IMR-90 (cell line): ENCODE measurements at regions not wholly inside any gene's neighbourhood (a gene's known extent, or its start where the extent isn't known, plus 50 kb on each side); places are given as distances from the start of the nearest gene placed in this dataset.

Experiments used
- ATAC-seq: fragments of 200-7000 bp; cut with Tn5 transposase; 2 replicates; pipeline ENCODE4 v1.9.1; 2020; ENCODE audit warnings: low read depth, mild to moderate bottlenecking, moderate library complexity
- BruUV-seq: library from RNA; stranded (reverse); fragments of 400-500 nt; replicated peaks from 2 replicates; lab custom pipeline; 2021; lab: Mats Ljungman, UMichigan
- CTCF ChIA-PET: fragments of 300-600 bp; formaldehyde crosslinking; extraction: SDS; loops from one replicate; lab custom pipeline; 2021; ENCODE audit warnings: antibody characterized with exemption; lab: Yijun Ruan, JAX
- POLR2A ChIA-PET: fragments of 300-600 bp; sonication (Branson Sonifier 250); formaldehyde crosslinking; loops from one replicate; lab custom pipeline; 2022; ENCODE audit warnings: antibody characterized with exemption; ENCODE audit not compliant: unreplicated experiment; lab: Charles Lee
- DNase-seq: peaks from one replicate; pipeline ENCODE4 v3.0.0; 2013
- H2AFZ ChIP-seq: replicated peaks from 2 replicates; pipeline ENCODE3; 2013; ENCODE audit warnings: low read length, mild to moderate bottlenecking; ENCODE audit not compliant: poor library complexity
- H2AK5ac ChIP-seq: 2 replicates; pipeline ENCODE4 v1.6.1; 2013; ENCODE audit warnings: low read depth, low read length, inconsistent platforms
- H2AK9ac ChIP-seq: replicated peaks from 2 replicates; pipeline ENCODE3; 2013; ENCODE audit warnings: mild to moderate bottlenecking, low read depth, low read length, moderate library complexity; ENCODE audit not compliant: poor library complexity
- H2BK120ac ChIP-seq: 2 replicates; pipeline ENCODE4 v1.6.1; 2013; ENCODE audit warnings: low read depth, low read length, inconsistent platforms
- H2BK15ac ChIP-seq: 3 replicates; pipeline ENCODE4 v1.6.1; 2013; ENCODE audit warnings: low read depth, low read length, inconsistent platforms
- H2BK20ac ChIP-seq: 2 replicates; pipeline ENCODE4 v1.6.1; 2013; ENCODE audit warnings: low read depth, mild to moderate bottlenecking, inconsistent platforms, low read length, moderate library complexity
- H2BK5ac ChIP-seq: 2 replicates; pipeline ENCODE4 v1.6.1; 2013; ENCODE audit warnings: mild to moderate bottlenecking, low read depth, low read length, inconsistent platforms; ENCODE audit not compliant: poor library complexity, severe bottlenecking
- H3K14ac ChIP-seq: replicated peaks from 2 replicates; pipeline ENCODE4 v1.6.1; 2013; ENCODE audit warnings: low read depth, low read length, inconsistent platforms
- H3K18ac ChIP-seq: 2 replicates; pipeline ENCODE4 v1.6.1; 2013; ENCODE audit warnings: low read depth, low read length, control low read depth
- H3K23ac ChIP-seq: 2 replicates; pipeline ENCODE4 v1.6.1; 2013; ENCODE audit warnings: low read depth, low read length, inconsistent platforms
- H3K27ac ChIP-seq: 2 replicates; pipeline ENCODE4 v1.5.1; 2013; ENCODE audit warnings: mild to moderate bottlenecking, control low read depth, low read length; ENCODE audit not compliant: insufficient read depth
- H3K27me3 ChIP-seq: 2 replicates; pipeline ENCODE4 v1.6.1; 2013; ENCODE audit warnings: low read length; ENCODE audit not compliant: control insufficient read depth, insufficient read depth
- H3K36me3 ChIP-seq: 2 replicates; pipeline ENCODE4 v1.6.1; 2013; ENCODE audit warnings: low read length, mixed read lengths; ENCODE audit not compliant: control insufficient read depth, insufficient read depth
- H3K4ac ChIP-seq: 2 replicates; pipeline ENCODE4 v1.6.1; 2013; ENCODE audit warnings: low read depth, low read length, inconsistent platforms
- H3K4me1 ChIP-seq: 2 replicates; pipeline ENCODE4 v1.6.1; 2013; ENCODE audit warnings: low read length, mixed read lengths; ENCODE audit not compliant: control insufficient read depth, insufficient read depth
- H3K4me2 ChIP-seq: 2 replicates; pipeline ENCODE4 v1.6.1; 2013; ENCODE audit warnings: low read depth, mild to moderate bottlenecking, control low read depth, low read length, moderate library complexity
- H3K4me3 ChIP-seq: 2 replicates; pipeline ENCODE4 v1.5.1; 2013; ENCODE audit warnings: low read depth, mild to moderate bottlenecking, control low read depth, low read length, moderate library complexity; ENCODE audit not compliant: insufficient read depth
- H3K56ac ChIP-seq: 2 replicates; pipeline ENCODE4 v1.6.1; 2013; ENCODE audit warnings: low read length, inconsistent platforms; ENCODE audit not compliant: insufficient read depth; ENCODE audit errors: extremely low read depth
- H3K79me1 ChIP-seq, 2 experiments: 2 replicates each; pipeline ENCODE4 v1.6.1; 2013; ENCODE audit warnings: low read length in 2 of 2, inconsistent platforms in 1 of 2, low read depth in 1 of 2
- H3K9ac ChIP-seq: 2 replicates; pipeline ENCODE4 v1.6.1; 2013; ENCODE audit warnings: low read depth, low read length, control low read depth
- H3K9me1 ChIP-seq: 2 replicates; pipeline ENCODE4 v1.6.1; 2013; ENCODE audit warnings: low read length, inconsistent platforms; ENCODE audit not compliant: insufficient read depth
- H3K9me3 ChIP-seq: 2 replicates; pipeline ENCODE4 v1.6.1; 2013; ENCODE audit warnings: low read length; ENCODE audit not compliant: control insufficient read depth, insufficient read depth
- H4K20me1 ChIP-seq: 2 replicates; pipeline ENCODE4 v1.6.1; 2013; ENCODE audit warnings: low read length, inconsistent platforms; ENCODE audit not compliant: insufficient read depth
- H4K5ac ChIP-seq: 2 replicates; pipeline ENCODE4 v1.6.1; 2013; ENCODE audit warnings: mild to moderate bottlenecking, low read depth, low read length, control low read depth
- H4K8ac ChIP-seq, 2 experiments: 2 replicates each; pipeline ENCODE4 v1.6.1; 2013; ENCODE audit warnings: low read depth in 2 of 2, low read length in 2 of 2, control low read depth in 1 of 2, inconsistent platforms in 1 of 2
- H4K91ac ChIP-seq: 2 replicates; pipeline ENCODE4 v1.6.1; 2013; ENCODE audit warnings: low read depth, low read length, inconsistent platforms; ENCODE audit not compliant: insufficient read depth
- MAFK ChIP-seq: IDR thresholded peaks from 2 replicates; pipeline ENCODE4 v1.6.1; 2012; ENCODE audit warnings: low read depth, low read length, improper control_type of control experiment
- NFE2L2 ChIP-seq: fragments of 150-350 bp; IDR thresholded peaks from 2 replicates; pipeline ENCODE4 v1.6.1; 2016; ENCODE audit warnings: low read depth, mild to moderate bottlenecking, low read length
- SMC3 ChIP-seq: fragments of 150-350 bp; IDR thresholded peaks from 2 replicates; pipeline ENCODE4 v1.6.1; 2016; ENCODE audit warnings: low read depth, mild to moderate bottlenecking, antibody characterized with exemption, low read length, moderate library complexity
- dilution Hi-C: fragments of 300-500 bp; cut with HindIII; formaldehyde crosslinking; loops from one replicate; pipeline ENCODE4 v1.14.3; 2018; ENCODE audit warnings: low sequenced_read_pairs; ENCODE audit not compliant: unreplicated experiment
- in situ Hi-C: fragments of 300-500 bp; cut with MboI; formaldehyde crosslinking; loops from 3 replicates; pipeline ENCODE4 v1.14.3; 2019; ENCODE audit warnings: low sequenced_read_pairs, inconsistent platforms, mixed read lengths
- intact Hi-C: fragments of 100-400 bp; cut with micrococcal nuclease; formaldehyde crosslinking; loops from 2 replicates; pipeline ENCODE4 v1.10.0; 2022

DNA sequence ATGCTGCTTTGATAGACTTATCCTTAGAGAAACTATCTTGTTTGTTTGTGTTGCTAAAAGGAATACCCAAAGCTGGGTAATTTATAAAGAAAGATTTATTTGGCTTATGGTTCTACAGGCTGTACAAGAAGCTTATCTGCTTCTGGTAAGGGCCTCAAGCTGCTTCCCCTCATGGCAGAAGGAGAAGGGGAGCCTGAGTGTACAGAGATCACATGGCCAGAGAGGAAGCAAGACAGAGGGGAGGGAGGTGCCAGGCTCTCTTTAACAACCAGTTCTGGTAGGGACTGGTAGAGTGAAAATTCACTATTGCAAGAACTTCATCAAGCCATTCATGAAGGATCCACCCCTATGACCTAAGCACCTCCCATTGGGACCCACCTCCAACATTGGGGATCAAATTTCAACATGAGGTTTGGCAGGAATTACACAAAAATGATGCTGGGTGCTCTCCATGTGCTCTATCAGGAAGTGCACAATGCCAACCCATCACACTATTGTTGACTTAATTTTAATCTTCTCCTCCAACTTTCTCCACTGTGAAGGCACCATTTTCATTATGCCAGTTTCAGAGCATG is 115.1 kb upstream of the SHB start:
- no peak overlapping the region for H2BK15ac ChIP-seq
- POLR2A ChIA-PET: interaction anchor here (0.5 kb wide), 1 partner anchor 147 kb away, joined by 6 read pairs; no protein-coding TSS in a partner anchor
- DNase-seq: no peak
- H3K23ac ChIP-seq: no peak overlapping the region
- H3K4me1 ChIP-seq: no peaks in the 10 kb centered on the region
- no peak overlapping the region for H2AK5ac ChIP-seq
- BruUV-seq: no TSS peak
- no peak for TF ChIP-seq SMC3
- no peak for TF ChIP-seq NFE2L2
- TF ChIP-seq MAFK: no peak
- H4K5ac ChIP-seq: no peak overlapping the region
- no peak overlapping the region for H3K4me2 ChIP-seq
- H3K36me3 ChIP-seq: no peaks in the 10 kb centered on the region
- H3K9ac ChIP-seq: no peak overlapping the region
- CTCF ChIA-PET: no interaction called here
- H3K9me3 ChIP-seq: no peaks in the 10 kb centered on the region
- no peak overlapping the region for H3K4ac ChIP-seq
- no peak overlapping the region for H3K4me3 ChIP-seq
- no peak overlapping the region for H2AFZ ChIP-seq
- no peak overlapping the region for H3K14ac ChIP-seq
- H3K79me1 ChIP-seq: no peaks in the 10 kb centered on the region
- in situ Hi-C loops (no loop called here), dilution Hi-C loops (no loop called here), intact Hi-C loops (no loop called here)
- no peak overlapping the region for H4K8ac ChIP-seq
- H4K91ac ChIP-seq: no peak overlapping the region
- H3K27ac ChIP-seq: no peak overlapping the region
- no peak for ATAC-seq
- H4K20me1 ChIP-seq: no peaks in the 10 kb centered on the region
- H2AK9ac ChIP-seq: no peak overlapping the region
- no peak overlapping the region for H3K18ac ChIP-seq
- H2BK120ac ChIP-seq: no peak overlapping the region
- no peaks in the 10 kb centered on the region for H3K9me1 ChIP-seq
- no peak overlapping the region for H2BK20ac ChIP-seq
- no peak overlapping the region for H3K56ac ChIP-seq
- H3K27me3 ChIP-seq: peaks cover 12% of the 10 kb centered on the region
- no peak overlapping the region for H2BK5ac ChIP-seq
